ENCODE measurements at regions not wholly inside any gene's neighbourhood (a gene's known extent, or its start where the extent isn't known, plus 50 kb on each side); places are given as distances from the start of the nearest gene placed in this dataset.

GRCh38 chr1:96557336-96557735, 164.2 kb upstream of the PTBP2 start:
- TF ChIP-seq CTCF (IDR thresholded peaks at IDR 0.05) (no peak), POLR2A (IDR thresholded peaks at IDR 0.05) (no peak)

Data from thyroid gland (tissue), 4 donors.